MM.1S (cell line): ENCODE measurements at regions not wholly inside any gene's neighbourhood (a gene's known extent, or its start where the extent isn't known, plus 50 kb on each side); places are given as distances from the start of the nearest gene placed in this dataset.

Source experiments
- CTCF ChIP-seq: fragments of 300-600 bp; sonication (generic); IDR thresholded peaks from 2 replicates; pipeline ENCODE4 v1.5.1; 2016; ENCODE audit warnings: antibody characterized with exemption, low read length, mixed read lengths
- EZH2phosphoT487 ChIP-seq: fragments of 300-600 bp; sonication (generic); IDR thresholded peaks from 2 replicates; pipeline ENCODE4 v1.6.1; 2018; ENCODE audit warnings: antibody characterized with exemption, low read length

GRCh38 chr22:25452116-25452700, 112.3 kb upstream of the GRK3 start:
- TF ChIP-seq EZH2phosphoT487 (no peak), CTCF (no peak)
